Spleen (tissue), 11 donors: ENCODE measurements at regions not wholly inside any gene's neighbourhood (a gene's known extent, or its start where the extent isn't known, plus 50 kb on each side); places are given as distances from the start of the nearest gene placed in this dataset.
A peak's percentile ranks its signal among the peaks of the same experiment; 100 is the strongest.
"Not testable (repeated sequence)": the region's sequence is repeated elsewhere in the genome, so short reads cannot be mapped to it uniquely, and the experiment has no call there.

Source experiments
- DNase-seq: peaks from one replicate; pipeline ENCODE4 v3.0.0-alpha.2; 2020
- H3K27ac ChIP-seq, 8 donors: fragments of 200-600 bp; sonication (generic) in 7 of 8; 1 replicate in 4 of 8; 2 replicates in 4 of 8; pipeline versions ENCODE4 v1.5.0 to v1.8.0; 2016 to 2021; ENCODE audit warnings: inconsistent platforms in 4 of 8, mild to moderate bottlenecking in 4 of 8, moderate library complexity in 1 of 8
- H3K27me3 ChIP-seq, 7 donors: fragments of 200-600 bp; sonication (generic) in 6 of 7; replicated peaks in 1 of 7; 1 replicate in 4 of 7; 2 replicates in 3 of 7; pipeline versions ENCODE4 v1.5.0 to v1.8.0; 2016 to 2021; ENCODE audit warnings: inconsistent platforms in 3 of 7, mild to moderate bottlenecking in 1 of 7
- H3K36me3 ChIP-seq, 6 donors: fragments of 200-600 bp; sonication (generic) in 5 of 6; 1 replicate in 4 of 6; 2 replicates in 2 of 6; pipeline versions ENCODE4 v1.5.0 to v1.8.0; 2016 to 2021; ENCODE audit warnings: inconsistent platforms in 2 of 6
- H3K4me1 ChIP-seq, 6 donors: fragments of 200-600 bp; sonication (generic) in 5 of 6; 1 replicate in 3 of 6; 2 replicates in 3 of 6; pipeline versions ENCODE4 v1.5.0 to v1.8.0; 2016 to 2021; ENCODE audit warnings: inconsistent platforms in 3 of 6
- H3K4me3 ChIP-seq, 8 donors: fragments of 200-600 bp; sonication (generic) in 7 of 8; 1 replicate in 4 of 8; 2 replicates in 4 of 8; pipeline versions ENCODE4 v1.5.0 to v1.8.0; 2016 to 2021; ENCODE audit warnings: inconsistent platforms in 4 of 8, mild to moderate bottlenecking in 4 of 8, moderate library complexity in 2 of 8
- H3K9me3 ChIP-seq, 8 donors: fragments of 200-600 bp; sonication (generic) in 7 of 8; 1 replicate in 4 of 8; 2 replicates in 4 of 8; pipeline versions ENCODE4 v1.5.0 to v1.8.0; 2016 to 2021; ENCODE audit warnings: inconsistent platforms in 4 of 8
- POLR2A ChIP-seq, 3 donors: fragments of 450-650 bp; IDR thresholded peaks; one replicate each; pipeline ENCODE4 v1.5.1; 2017; ENCODE audit warnings: antibody characterized with exemption in 3 of 3, mild to moderate bottlenecking in 1 of 3
- POLR2AphosphoS5 ChIP-seq, 3 donors: sonication (generic); formaldehyde crosslinking; IDR thresholded peaks; one replicate each; pipeline ENCODE4 v1.5.1; 2017; ENCODE audit warnings: antibody characterized with exemption in 3 of 3
- WGBS, 5 donors: extraction: QIAGEN DNeasy Blood & Tissue Kit in 3 of 5; methylation state at CpG; one replicate each; pipeline versions ENCODE4 v1.1.5 to v1.1.7; 2013 to 2018; 5-methylcytosine and 5-hydroxymethylcytosine counted together
- intact Hi-C: fragments of 100-400 bp; cut with DNase I; formaldehyde crosslinking; loops from one replicate; pipeline ENCODE4 v1.15.0; 2023; ENCODE audit warnings: low total_unique reads
- microRNA-seq, 3 donors: library from miRNA; unstranded; fragments of <30 nt; microRNA quantifications; one replicate each; pipeline versions ENCODE4 to v1.1.0, GENCODE V29; 2019 to 2020
- small RNA-seq, 4 donors: library from RNA; depleted of rRNA; stranded (forward); fragments of <200 nt; gene quantifications; one replicate each; pipeline ENCODE3, GENCODE V24; 2016
- TF ChIP-seq, protein P1 (sequence below), 11 experiments: fragments of 200-600 bp in 7 of 11; fragments of 450-650 bp in 4 of 11; sonication (generic) in 4 of 11; IDR thresholded peaks in 8 of 11; conservative IDR thresholded peaks in 3 of 11; 1 replicate in 7 of 11; 2 replicates in 4 of 11; pipeline versions ENCODE4 v1.4.0 to v1.8.0; 2016 to 2021; ENCODE audit warnings: antibody characterized with exemption in 11 of 11, inconsistent platforms in 4 of 11, mild to moderate bottlenecking in 1 of 11
- donor health status: healthy with polysubstance abuse.
- donor health status: DM: no; HTN: no; CAD: no; lungs with moderate emphysema.
- donor health status: DM: no; HTN: no; CAD: no.
- donor health status: Bipolar disorder and iron deficiency.
- donor health status: healthy.
- donor health status: DM: no; HTN: no; CAD: no.
- donor health status: DM: yes; HTN: yes; CAD: no.

DNA sequence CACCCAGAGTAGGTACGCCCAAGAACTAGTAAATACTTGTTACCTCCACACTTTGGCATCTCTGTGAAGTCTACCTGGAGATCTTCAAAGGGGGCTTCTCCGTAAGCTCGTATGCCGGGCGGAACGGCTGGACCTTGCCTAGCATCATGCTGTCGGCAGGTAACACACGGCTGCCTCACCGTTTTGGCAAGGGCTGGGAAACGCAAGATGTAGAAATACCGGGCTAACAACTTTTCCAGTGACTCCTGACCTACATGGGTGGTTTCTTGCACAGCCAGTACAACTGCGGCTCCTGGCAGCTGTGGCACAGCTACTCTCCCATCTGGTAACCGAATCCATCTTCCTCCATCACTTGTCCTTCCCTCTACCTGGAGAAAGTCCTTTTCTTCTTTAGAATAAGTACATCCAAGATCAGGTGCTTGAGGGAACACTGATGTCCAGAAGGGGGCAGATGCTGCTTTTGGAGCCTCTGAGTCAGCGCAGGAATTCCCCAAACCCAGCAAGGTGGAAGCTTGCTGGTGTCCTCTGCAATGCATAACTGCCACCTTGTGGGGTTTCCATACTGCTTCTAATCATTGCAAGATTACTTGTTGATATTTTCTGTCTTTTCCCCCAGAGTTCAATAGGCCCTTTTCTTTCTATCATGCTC lies 59.7 kb upstream of the FRG2C start:
- H3K4me3 ChIP-seq, H3K27ac ChIP-seq, H3K4me1 ChIP-seq, H3K36me3 ChIP-seq, intact Hi-C loops, DNase-seq, H3K9me3 ChIP-seq, H3K27me3 ChIP-seq: not testable (repeated sequence)
- TF ChIP-seq, protein P1, sequence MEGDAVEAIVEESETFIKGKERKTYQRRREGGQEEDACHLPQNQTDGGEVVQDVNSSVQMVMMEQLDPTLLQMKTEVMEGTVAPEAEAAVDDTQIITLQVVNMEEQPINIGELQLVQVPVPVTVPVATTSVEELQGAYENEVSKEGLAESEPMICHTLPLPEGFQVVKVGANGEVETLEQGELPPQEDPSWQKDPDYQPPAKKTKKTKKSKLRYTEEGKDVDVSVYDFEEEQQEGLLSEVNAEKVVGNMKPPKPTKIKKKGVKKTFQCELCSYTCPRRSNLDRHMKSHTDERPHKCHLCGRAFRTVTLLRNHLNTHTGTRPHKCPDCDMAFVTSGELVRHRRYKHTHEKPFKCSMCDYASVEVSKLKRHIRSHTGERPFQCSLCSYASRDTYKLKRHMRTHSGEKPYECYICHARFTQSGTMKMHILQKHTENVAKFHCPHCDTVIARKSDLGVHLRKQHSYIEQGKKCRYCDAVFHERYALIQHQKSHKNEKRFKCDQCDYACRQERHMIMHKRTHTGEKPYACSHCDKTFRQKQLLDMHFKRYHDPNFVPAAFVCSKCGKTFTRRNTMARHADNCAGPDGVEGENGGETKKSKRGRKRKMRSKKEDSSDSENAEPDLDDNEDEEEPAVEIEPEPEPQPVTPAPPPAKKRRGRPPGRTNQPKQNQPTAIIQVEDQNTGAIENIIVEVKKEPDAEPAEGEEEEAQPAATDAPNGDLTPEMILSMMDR (IDR thresholded peaks at IDR 0.05 in 8 of 11, conservative IDR thresholded peaks at IDR 0.05 in 3 of 11) = peak in 3 of 11 experiments; percentile 13 to 20 (median 17)
- 76 to 83% (median 79%) methylated on average over 13 to 14 of the region's 14 CpGs for WGBS, 5 donors

DNA sequence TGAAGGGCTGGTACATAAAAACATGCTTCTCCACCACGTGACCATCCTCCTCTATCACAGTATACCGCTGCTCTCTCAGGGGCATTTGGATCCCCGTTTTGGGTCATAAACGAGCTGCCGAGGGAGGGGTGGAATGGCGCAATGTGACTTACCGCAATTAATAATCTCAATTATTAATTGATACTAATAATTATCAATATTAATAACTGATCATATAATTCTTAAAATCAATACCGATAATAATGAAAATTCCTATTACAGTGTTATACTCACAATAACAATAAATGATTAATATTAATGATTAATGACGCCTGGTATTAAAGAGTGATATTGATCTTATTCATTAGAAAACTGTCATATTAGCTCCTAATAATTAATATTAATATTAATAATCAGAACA lies 56.1 kb upstream of the FRG2C start:
- H3K27me3 ChIP-seq = peaks cover 0 to 24% (median 0%) of the 10 kb centered on the region in 7 donors
- H3K4me3 ChIP-seq, H3K27ac ChIP-seq, DNase-seq, intact Hi-C loops, H3K9me3 ChIP-seq, H3K4me1 ChIP-seq, H3K36me3 ChIP-seq: not testable (repeated sequence)
- WGBS, 5 donors = 84 to 90% (median 86%) methylated on average over 9 of the region's 9 CpGs

DNA sequence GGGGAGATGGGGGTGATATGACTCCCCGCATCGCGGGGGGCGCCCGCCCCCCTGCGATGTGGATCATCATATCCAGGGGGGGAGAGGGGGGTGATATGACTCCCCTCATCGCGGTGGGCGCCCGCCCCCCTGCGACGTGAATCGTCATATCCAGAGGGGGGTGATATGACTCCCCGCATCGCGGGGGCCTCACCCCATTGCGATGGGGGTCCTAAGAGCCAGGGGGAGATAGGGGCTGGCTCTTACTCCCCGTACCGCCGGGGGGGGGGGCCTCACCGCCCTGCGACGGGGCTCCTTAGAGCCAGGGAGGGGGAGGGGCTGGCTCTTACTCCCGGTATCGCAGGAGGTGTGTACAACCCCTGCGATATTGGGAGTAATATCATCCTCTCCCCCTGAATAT lies 54.5 kb upstream of the FRG2C start:
- intact Hi-C loops, H3K4me3 ChIP-seq, DNase-seq, H3K4me1 ChIP-seq, H3K36me3 ChIP-seq, H3K9me3 ChIP-seq, H3K27ac ChIP-seq: not testable (repeated sequence)
- H3K27me3 ChIP-seq = peaks cover 0 to 24% (median 0%) of the 10 kb centered on the region in 7 donors
- WGBS, 5 donors = 31 to 54% (median 36%) methylated on average over 13 to 26 of the region's 26 CpGs

DNA sequence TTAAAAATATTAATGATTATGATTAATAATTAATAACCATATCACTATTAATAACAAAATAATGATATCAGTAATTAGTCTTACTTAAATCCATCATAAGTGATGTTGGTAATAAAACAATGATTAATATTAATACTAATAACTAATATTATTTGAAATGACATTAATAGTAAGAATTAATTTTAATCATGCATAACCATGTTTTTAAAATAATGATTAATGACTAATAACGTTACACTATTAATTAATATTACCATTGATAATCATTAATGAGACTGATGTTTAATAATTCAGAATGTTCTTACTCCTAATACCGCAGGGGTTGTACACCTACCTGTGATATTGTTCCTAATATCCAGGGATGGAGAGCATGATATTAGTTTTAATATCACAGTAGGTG lies 53.4 kb upstream of the FRG2C start:
- intact Hi-C loops = no loop called here
- TF ChIP-seq, protein P1 (IDR thresholded peaks at IDR 0.05 in 8 of 11, conservative IDR thresholded peaks at IDR 0.05 in 3 of 11) = no peak
- no peak for TF ChIP-seq POLR2A (IDR thresholded peaks at IDR 0.05)
- TF ChIP-seq POLR2AphosphoS5 (IDR thresholded peaks at IDR 0.05) = no peak
- Histone ChIP-seq H3K4me3 (no peak overlapping the region), H3K36me3 (no peaks in the 10 kb centered on the region), H3K27me3 (peaks cover 0 to 24% (median 0%) of the 10 kb centered on the region in 7 donors), H3K9me3 (no peaks in the 10 kb centered on the region), H3K4me1 (no peaks in the 10 kb centered on the region), H3K27ac (no peak overlapping the region)
- no peak for DNase-seq
- 66 to 84% (median 80%) methylated on average over 2 of the region's 2 CpGs for WGBS, 5 donors

DNA sequence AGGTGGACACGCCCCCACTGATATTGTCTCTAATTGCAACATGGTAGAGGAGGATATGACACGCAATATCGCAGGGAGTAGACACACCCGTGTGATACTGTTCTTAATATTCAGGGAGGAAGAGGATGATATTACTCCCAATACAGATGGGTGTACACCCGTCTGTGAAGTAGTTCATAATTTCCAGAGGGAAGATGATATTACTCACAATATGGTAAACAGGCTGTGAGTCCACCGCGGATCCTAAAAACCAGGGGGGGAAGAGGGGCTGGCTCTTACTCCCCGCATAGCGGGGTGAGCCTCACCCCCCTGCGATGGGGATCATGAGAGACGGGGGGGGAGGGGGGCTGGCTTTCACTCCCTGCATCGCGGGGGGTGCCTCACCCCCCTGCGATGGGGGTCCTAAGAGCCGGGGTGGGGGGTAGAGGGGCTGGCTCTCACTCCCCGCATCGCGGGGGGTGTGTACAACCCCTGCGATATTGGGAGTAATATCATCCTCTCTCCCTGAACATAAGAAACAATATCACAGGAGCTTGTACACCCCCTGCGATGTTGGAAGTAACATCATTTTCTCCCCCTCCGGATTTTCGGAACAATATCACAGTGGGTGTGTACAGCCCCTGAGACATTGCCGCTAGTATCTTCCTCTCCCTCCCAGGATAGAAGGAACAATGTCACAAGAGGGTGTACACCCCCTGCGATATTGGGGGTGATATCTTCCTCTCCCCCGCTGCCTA lies 52.2 kb upstream of the FRG2C start:
- 50 to 68% (median 56%) methylated on average over 16 to 25 of the region's 25 CpGs for WGBS, 5 donors
- H3K4me3 ChIP-seq, intact Hi-C loops, H3K9me3 ChIP-seq, H3K27ac ChIP-seq, DNase-seq, H3K4me1 ChIP-seq, H3K36me3 ChIP-seq: not testable (repeated sequence)
- peaks cover 0 to 24% (median 0%) of the 10 kb centered on the region in 7 donors for H3K27me3 ChIP-seq

Small RNA genes lying in the stretch of these regions (microRNA-seq; reads per million reads assigned to microRNA genes)
- gene MIR4444-2 = 0 reads per million in 3 donors

Small RNA genes lying in the stretch of these regions (small RNA-seq; reads per million reads assigned to genes)
- gene AC139453.1 (0 reads per million in 4 donors), gene LSP1P2 (0 reads per million in 4 donors), gene MIR4444-2 (0 reads per million in 4 donors), gene RN7SL294P (0 reads per million in 4 donors), gene SNRPCP10 (0 reads per million in 4 donors)
